NCI-H187 (cell line): ENCODE measurements at regions not wholly inside any gene's neighbourhood (a gene's known extent, or its start where the extent isn't known, plus 50 kb on each side); places are given as distances from the start of the nearest gene placed in this dataset.

Experiments
- DNase-seq, 2 experiments: peaks; one replicate each; lab custom pipeline; 2025; lab: John Stamatoyannopoulos, UW

- DNase-seq, result no peak
These were observed 255.6 kb upstream of the CTAGE1 start for GRCh38 chr18:22673182-22673862.

- DNase-seq, result no peak
These were observed 256.6 kb upstream of the CTAGE1 start for GRCh38 chr18:22674272-22674671.

DNA sequence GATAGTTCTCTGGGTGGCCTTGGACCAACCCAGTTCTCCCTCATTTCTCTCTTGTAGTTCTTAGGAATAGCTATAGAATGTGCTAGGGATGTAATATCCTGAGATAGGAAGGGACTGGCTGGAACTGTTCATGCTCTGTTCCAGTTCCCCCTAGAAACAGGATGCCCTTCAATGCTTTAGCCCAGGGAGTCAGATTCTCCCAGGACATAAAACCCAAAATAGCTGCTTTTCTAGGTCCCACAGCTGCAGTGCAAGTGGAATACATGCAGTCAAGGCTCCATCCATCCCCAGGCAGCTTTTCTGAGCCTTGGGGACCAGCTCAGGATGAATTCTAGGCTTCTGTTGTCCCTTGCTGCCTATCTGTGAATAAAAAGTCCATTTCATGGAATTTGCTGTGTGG is 257.3 kb upstream of the CTAGE1 start:
- no peak for DNase-seq

- DNase-seq, result no peak
These were observed 256.7 kb upstream of the RBBP8 start for GRCh38 chr18:22676423-22676822.

DNA sequence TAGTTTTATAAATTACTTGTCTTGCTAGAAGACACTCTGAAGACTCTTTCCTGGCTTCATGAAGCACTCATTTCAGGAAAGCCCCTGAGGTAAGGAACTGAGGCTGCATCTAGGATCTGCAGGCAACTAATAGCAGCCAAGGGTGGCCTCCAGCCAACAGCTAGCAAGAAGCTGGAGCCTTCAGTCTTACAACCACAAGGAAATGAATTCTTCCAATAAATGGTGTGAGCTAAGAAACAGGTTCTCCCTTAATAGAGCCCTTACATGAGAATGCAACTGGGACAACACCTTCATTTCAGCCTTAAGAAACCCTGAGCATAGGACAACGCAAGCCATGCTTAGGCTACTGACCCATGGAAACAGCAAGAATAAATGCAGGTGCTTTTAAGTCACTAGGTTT is 254.6 kb upstream of the RBBP8 start:
- no peak for DNase-seq

- DNase-seq, result no peak
These were observed 252.2 kb upstream of the RBBP8 start for GRCh38 chr18:22680944-22681343.

- no peak for DNase-seq
These were observed 251.2 kb upstream of the RBBP8 start for GRCh38 chr18:22681908-22682307.

DNA sequence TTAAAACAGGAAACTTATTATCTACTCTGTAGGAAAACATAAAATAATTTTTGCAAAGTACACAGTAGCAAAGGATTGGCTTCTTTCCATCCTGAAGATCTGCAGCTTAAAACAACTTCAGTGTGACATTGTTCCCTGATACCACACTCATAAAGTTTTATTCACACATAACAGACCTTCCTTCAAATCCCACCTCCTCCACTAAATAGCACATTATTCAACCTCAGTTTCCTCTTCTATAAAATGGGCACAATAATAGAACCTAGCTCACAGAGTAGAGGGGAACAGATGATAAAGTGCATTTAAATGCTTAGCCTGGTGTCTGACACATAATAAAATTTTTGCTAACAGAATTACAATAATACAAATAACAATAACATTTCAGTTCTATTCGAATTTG is 250.4 kb upstream of the RBBP8 start:
- DNase-seq, result no peak

GRCh38 chr18:22683196-22683676 is 249.9 kb upstream of the RBBP8 start:
- DNase-seq, result no peak

GRCh38 chr18:22683786-22684185 is 249.3 kb upstream of the RBBP8 start:
- no peak for DNase-seq

DNA sequence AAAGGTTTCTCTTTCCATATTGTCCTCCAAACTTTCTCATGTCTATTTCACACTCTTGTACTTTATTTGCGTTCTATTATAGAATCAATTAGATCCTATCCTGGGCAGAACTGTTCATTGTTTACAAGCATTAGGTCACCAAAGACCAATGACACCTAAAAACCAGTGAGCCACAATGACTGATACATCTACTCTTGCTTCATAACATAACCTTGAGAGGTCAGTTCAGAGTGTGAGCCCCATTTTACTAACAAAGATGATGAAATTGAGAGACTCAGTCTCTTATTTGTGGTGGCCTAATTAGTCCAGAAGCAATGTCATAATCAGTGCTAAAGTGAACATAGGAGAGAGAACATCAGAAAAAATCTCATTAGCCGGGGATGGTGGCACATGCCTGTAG is 248.9 kb upstream of the RBBP8 start:
- no peak for DNase-seq

DNA sequence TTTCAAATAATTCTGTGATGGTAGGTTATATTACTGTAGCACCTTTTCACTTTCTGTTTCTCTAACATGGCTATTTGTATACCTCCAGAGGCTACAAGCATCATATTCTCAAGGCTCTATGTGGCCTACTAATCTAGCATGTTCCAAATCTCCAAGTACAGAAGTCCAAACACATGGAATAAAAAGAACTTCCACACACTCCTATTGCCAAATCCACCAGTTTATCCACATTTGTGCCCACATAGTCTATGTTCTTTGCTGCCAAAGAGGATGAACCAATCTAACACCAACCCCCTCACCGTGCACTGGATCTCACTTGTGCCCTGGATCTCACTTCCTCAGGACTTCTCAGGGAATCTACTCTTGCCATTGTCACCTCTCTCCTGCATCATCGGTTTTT is 247.3 kb upstream of the RBBP8 start:
- no peak for DNase-seq

GRCh38 chr18:22687892-22688680 is 245.0 kb upstream of the RBBP8 start:
- DNase-seq, result no peak

GRCh38 chr18:22688877-22689496 is 244.1 kb upstream of the RBBP8 start:
- DNase-seq, result no peak

DNA sequence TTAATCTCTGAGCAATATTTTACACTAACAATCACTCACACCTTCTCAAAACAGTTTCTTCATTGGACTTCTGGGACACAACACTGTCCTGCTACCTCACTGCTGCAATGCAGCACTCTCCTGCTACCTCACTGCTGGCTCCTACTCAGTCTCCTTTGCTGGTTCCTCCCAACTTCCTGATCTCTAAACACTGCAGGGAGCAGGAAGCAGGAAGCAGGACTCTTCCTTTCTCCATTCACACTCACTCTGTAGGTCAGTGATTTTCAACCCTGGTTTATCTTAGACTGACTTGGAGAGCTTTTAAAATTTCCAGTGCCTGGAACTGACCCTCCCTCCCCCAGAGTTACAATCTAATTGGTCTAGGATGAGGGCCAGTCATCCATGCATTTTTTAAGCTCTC is 243.4 kb upstream of the RBBP8 start:
- DNase-seq, result no peak

DNA sequence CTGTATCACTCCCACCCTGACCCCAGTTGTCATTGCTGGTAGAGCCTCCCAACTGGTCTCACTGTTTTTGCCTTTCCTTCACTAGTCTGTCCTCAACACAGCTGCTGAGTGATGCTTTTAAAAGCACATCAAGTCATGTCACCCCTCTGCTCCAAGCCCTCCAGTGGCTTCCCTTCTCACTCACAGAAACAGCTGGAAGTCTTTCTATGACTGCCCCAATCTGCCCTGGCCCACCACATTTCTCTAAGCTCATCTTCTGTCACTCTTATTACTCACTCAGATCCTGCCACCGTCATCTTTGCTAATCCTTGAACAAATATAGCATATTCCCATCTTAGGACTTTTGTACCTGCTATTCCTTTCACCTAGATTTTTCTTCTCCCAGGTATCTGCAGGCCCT is 242.6 kb upstream of the RBBP8 start:
- no peak for DNase-seq

DNA sequence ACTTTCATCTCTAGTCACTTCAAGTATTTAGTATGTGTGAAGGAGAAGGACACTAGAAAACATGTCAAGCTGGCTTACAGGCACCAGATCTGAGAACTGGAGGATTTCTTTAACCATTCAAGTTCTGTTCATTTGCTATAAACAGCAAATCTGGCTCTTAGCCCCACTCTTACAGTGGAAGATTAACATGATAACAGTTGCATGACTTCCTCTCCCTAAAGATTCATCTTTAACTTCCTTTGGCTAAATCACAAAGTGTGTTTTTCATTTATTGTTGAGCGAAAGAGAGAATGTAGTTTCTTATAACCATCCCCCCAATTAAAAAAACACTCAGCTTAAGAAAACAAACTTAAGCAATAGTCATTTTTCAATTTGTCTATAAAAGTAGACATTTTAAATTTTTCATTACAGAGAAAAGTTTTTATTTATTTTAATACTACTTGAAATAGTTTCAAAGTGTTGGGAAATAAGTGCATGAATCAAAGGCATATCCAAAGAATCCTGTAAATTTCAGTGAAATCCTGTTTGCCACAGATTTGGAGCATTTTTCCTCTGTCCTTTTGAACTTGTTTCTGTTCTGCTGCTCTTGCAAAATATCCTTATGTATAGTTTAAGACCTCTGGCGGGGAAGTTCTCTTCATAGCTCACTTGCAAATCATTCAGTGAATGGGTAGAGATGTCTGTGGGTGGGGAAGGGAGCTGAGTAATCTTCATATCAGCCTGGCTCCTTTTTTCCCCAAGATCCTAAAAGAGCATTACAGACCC is 241.0 kb upstream of the RBBP8 start:
- DNase-seq, result no peak

DNA sequence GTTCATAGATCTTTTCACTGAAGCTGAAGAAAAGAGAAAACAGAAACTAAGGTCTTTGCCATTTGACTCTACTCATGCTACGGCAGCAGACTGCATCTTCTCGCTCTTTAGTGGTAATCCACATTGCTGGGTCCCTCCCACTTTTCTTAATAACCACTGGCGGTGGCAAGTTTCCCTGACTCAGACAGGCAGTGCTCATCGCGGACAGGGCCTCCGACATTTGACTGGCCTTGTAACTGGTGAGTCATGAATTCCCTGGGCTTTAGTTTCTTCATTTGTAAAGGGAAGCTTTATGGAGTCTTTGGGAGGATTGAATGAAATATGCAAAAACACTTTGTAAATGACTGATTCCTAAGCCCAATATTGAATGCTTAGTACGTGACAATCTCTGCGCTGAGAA is 238.2 kb upstream of the RBBP8 start:
- no peak for DNase-seq

GRCh38 chr18:22695674-22696073 is 237.5 kb upstream of the RBBP8 start:
- DNase-seq, result no peak

- DNase-seq, result no peak
These were observed 235.6 kb upstream of the RBBP8 start for GRCh38 chr18:22697561-22697960.

GRCh38 chr18:22698711-22699110 is 234.4 kb upstream of the RBBP8 start:
- DNase-seq, result no peak

DNA sequence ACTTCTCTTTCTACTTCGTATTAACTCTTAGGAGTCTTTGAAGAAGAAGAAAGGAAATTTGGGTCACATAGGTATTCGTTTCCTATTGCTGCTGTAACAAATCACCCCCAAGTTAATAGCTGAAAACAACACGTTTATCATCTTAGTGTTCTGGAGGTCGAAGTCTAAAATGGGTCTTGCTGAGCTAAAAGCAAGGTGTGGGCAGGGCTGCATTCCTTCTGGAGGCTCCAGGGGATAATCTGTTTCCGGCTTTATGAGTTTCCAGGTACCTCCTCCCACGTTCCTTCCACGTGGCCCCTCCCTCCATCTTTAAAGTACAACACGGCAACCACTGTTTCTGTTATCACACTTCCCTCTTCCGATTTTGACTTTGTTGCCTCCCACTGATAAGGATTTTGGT is 233.5 kb upstream of the RBBP8 start:
- no peak for DNase-seq
